Calu3 (cell line): ENCODE measurements at regions not wholly inside any gene's neighbourhood (a gene's known extent, or its start where the extent isn't known, plus 50 kb on each side); places are given as distances from the start of the nearest gene placed in this dataset.

Experiments used
- BruUV-seq: library from RNA; stranded (reverse); fragments of 400-500 nt; replicated peaks from 2 replicates; lab custom pipeline; 2021; lab: Mats Ljungman, UMichigan
- CTCF ChIA-PET: fragments of 300-600 bp; sonication (Branson Sonifier 250); formaldehyde crosslinking; loops from one replicate; lab custom pipeline; 2022; ENCODE audit warnings: antibody characterized with exemption; lab: Charles Lee
- DNase-seq: peaks from one replicate; pipeline ENCODE4 v3.0.0; 2022
- H3K27ac Mint-ChIP-seq: one replicate; pipeline ENCODE4 v1.8.0; 2022; ENCODE audit warnings: mixed read lengths; ENCODE audit not compliant: unreplicated experiment
- H3K27me3 Mint-ChIP-seq: one replicate; pipeline ENCODE4 v1.8.0; 2022; ENCODE audit warnings: mixed read lengths; ENCODE audit not compliant: unreplicated experiment
- H3K36me3 Mint-ChIP-seq: one replicate; pipeline ENCODE4 v1.8.0; 2022; ENCODE audit warnings: mild to moderate bottlenecking, moderate library complexity, mixed read lengths; ENCODE audit not compliant: insufficient read depth, unreplicated experiment
- H3K4me1 Mint-ChIP-seq: one replicate; pipeline ENCODE4 v1.8.0; 2022; ENCODE audit warnings: mild to moderate bottlenecking, low read depth, mixed read lengths; ENCODE audit not compliant: unreplicated experiment
- H3K4me3 Mint-ChIP-seq: one replicate; pipeline ENCODE4 v1.8.0; 2022; ENCODE audit warnings: mild to moderate bottlenecking, low read depth, moderate library complexity, mixed read lengths; ENCODE audit not compliant: unreplicated experiment
- H3K9me3 Mint-ChIP-seq: one replicate; pipeline ENCODE4 v1.8.0; 2022; ENCODE audit warnings: low read depth, mixed read lengths; ENCODE audit not compliant: unreplicated experiment
- CTCF ChIP-seq: fragments of 200-600 bp; IDR thresholded peaks from one replicate; pipeline ENCODE4 v1.8.0; 2022; ENCODE audit warnings: antibody characterized with exemption; ENCODE audit not compliant: unreplicated experiment
- intact Hi-C: fragments of 100-400 bp; cut with micrococcal nuclease; formaldehyde crosslinking; loops from one replicate; pipeline ENCODE4 v1.10.0; 2022; ENCODE audit not compliant: unreplicated experiment

- peak overlapping the region; percentile 100 for H3K4me3 Mint-ChIP-seq
Observed at GRCh38 chr7:131108212-131108940, 219.3 kb upstream of the MKLN1 start.

GRCh38 chr7:131109011-131109758 lies 218.5 kb upstream of the MKLN1 start:
- Mint-ChIP-seq H3K27ac (peak overlapping the region; percentile 91), H3K27me3 (no peaks in the 10 kb centered on the region), H3K36me3 (peaks cover 66% of the 10 kb centered on the region), H3K4me3 (peak overlapping the region; percentile 100), H3K4me1 (peaks cover 39% of the 10 kb centered on the region), H3K9me3 (no peaks in the 10 kb centered on the region)
- BruUV-seq = no TSS peak
- no peak for TF ChIP-seq CTCF
- CTCF ChIA-PET = interaction anchor here (0.7 to 1.0 kb wide), 4 partner anchors 41 to 218 kb away, joined by 3 to 4 read pairs (median 4); partner anchors contain the start of gene MKLN1
- DNase-seq = no peak
- intact Hi-C loops = loop anchor here (2.0 to 5.0 kb wide), 2 partner anchors 37 to 194 kb away; no protein-coding TSS in a partner anchor

More at GRCh38 chr7:131108212-131108940, 219.3 kb upstream of the MKLN1 start:
- Mint-ChIP-seq H3K36me3 (peaks cover 71% of the 10 kb centered on the region), H3K27me3 (no peaks in the 10 kb centered on the region), H3K27ac (peak overlapping the region; percentile 91), H3K9me3 (no peaks in the 10 kb centered on the region), H3K4me1 (peaks cover 47% of the 10 kb centered on the region)
- DNase-seq = no peak
- TF ChIP-seq CTCF = no peak
- CTCF ChIA-PET = interaction anchor here (1.0 kb wide), 1 partner anchor 126 kb away, joined by 3 read pairs; no protein-coding TSS in a partner anchor
- no TSS peak for BruUV-seq
- intact Hi-C loops = loop anchor here (2.0 to 5.0 kb wide), 2 partner anchors 36 to 194 kb away; no protein-coding TSS in a partner anchor

GRCh38 chr7:131109759-131110296 lies 217.8 kb upstream of the MKLN1 start:
- Mint-ChIP-seq H3K27me3 (no peaks in the 10 kb centered on the region), H3K9me3 (no peaks in the 10 kb centered on the region)

More at GRCh38 chr7:131109759-131110296, 217.8 kb upstream of the MKLN1 start:
- intact Hi-C loops = loop anchor here (1.0 to 5.0 kb wide), 4 partner anchors 38 to 314 kb away; no protein-coding TSS in a partner anchor
- peak; percentile 72 for DNase-seq
- Mint-ChIP-seq H3K27ac (peak overlapping the region; percentile 91), H3K4me3 (peak overlapping the region; percentile 100), H3K4me1 (peaks cover 33% of the 10 kb centered on the region), H3K36me3 (peaks cover 64% of the 10 kb centered on the region)
- CTCF ChIA-PET = interaction anchor here (0.5 to 1.0 kb wide), 5 partner anchors 41 to 1761 kb away, joined by 3 to 4 read pairs (median 3); partner anchors contain the start of gene MKLN1
- TF ChIP-seq CTCF = no peak
- BruUV-seq = no TSS peak
